GM21737 (cell line): ENCODE measurements at regions not wholly inside any gene's neighbourhood (a gene's known extent, or its start where the extent isn't known, plus 50 kb on each side); places are given as distances from the start of the nearest gene placed in this dataset.
"Not testable (repeated sequence)": the region's sequence is repeated elsewhere in the genome, so short reads cannot be mapped to it uniquely, and the experiment has no call there.

ENCODE experiments used
- ATAC-seq: cut with Tn5 transposase; IDR thresholded peaks from one replicate; pipeline ENCODE4 v1.9.1; 2021; ENCODE audit warnings: mild to moderate bottlenecking, moderate library complexity; ENCODE audit not compliant: unreplicated experiment

DNA sequence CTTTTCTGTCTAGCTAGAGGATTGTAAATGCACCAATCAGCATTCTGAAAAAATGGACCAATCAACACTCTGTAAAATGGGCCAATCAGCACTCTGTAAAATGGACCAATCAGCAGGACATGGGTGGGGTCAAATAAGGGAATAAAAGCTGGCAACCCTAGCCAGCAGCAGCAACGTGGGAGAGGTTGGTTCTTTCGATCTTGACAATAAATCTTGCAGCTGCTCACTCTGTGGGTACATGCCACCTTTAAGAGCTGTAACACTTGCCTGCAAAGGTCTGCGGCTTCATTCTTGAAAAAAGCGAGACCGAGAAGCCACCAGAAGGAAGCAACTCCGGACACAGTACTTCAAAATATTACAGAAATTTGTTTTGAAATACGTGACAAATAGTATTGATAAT lies 424.6 kb upstream of the CDH9 start:
- no peak for ATAC-seq

DNA sequence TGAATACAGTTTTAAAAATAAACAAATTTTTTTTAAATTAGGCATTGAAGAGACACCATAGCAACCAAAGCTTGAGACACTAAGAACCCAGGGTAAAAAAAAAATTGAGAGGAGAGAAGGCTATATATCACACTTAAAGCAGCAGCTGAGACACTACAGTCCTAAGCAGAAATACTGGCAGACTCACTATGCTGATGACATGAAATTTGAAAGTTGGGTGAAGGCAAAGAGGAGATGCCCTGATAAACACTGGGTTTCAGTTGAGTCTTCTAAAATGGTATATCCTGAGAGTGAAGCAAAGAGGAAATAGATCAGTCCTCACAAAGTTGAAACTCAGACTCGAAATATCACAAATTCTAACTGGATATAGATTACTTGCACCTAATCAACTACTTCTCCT lies 419.9 kb upstream of the CDH9 start:
- no peak for ATAC-seq

DNA sequence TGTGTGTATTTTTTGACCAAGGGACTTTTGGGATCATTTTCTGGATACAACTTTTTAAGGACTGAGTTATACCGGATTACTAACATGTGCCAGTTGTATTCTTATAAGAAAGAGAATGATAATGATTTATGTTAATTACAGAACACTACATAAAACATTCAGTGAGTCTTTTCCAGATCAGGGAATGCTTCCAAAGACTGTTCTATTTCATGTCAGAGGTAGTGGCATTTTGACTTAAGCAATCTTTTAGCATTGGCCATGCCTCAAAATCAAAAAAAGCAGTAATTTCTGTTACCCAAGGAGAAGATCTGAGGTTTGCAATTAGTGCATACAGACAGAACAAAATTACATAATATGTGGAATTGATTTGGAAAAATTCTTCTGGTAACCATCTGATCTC lies 413.0 kb upstream of the CDH9 start:
- ATAC-seq, result no peak

DNA sequence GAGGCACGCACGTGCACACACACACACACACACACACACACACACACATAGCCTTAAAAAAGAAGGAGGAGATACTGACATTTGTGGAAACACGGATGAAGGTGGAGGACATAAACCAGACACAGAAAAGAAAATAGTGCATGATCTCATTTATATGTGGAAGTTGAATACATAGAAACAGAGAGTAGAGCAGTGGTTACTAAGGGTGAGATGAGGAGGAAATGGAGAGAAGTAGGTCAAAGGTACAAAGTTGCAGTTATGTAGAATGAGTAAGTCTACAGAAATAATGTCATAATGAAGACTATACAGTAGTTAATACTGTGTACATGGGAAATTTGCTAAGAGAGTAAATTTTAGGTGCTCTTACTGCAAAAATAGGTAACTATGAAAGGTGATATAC lies 412.2 kb upstream of the CDH9 start:
- ATAC-seq, result no peak

DNA sequence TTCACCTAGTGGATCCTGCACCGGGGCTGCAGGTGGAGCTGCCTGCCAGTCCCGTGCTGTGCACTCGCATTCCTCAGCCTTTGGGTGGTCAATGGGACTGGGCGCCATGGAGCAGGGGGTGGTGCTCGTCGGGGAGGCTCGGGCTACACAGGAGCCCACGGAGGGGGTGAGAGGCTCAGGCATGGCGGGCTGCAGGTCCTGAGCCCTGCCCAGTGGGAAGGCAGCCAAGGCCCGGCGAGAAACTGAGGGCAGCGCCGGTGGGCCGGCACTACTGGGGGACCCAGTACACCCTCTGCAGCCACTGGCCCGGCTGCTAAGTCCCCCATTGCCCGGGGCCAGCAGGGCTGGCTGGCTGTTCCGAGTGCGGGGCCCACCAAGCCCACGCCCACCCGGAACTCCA lies 401.0 kb upstream of the CDH9 start:
- not testable (repeated sequence) for ATAC-seq

DNA sequence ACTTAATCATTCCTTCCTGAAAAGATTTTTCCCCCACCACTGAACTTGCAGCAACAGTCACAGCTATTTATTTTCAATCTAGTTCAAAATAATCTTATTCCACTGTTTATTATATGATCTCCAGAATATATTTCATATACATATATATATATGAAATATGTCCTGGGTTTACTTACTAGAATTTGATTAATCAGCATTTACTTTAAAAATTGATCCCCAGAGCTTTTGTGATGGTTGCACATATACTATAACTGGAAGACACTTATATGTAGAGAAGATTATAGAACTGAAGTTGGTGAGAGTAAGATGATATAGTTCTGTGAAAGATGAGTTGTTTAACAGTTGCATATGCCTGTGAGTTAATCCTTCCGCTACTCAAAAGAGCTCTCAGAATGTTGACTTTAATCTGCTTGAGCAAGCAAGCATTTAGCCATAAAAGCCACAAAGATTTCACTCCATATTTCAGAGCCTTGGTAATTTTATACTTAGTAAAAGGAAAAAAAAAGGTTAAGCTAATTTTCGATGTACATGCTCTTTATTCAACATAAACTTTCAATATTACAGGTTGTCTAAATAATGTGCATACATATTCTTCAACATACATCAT lies 399.3 kb upstream of the CDH9 start:
- ATAC-seq, result no peak

DNA sequence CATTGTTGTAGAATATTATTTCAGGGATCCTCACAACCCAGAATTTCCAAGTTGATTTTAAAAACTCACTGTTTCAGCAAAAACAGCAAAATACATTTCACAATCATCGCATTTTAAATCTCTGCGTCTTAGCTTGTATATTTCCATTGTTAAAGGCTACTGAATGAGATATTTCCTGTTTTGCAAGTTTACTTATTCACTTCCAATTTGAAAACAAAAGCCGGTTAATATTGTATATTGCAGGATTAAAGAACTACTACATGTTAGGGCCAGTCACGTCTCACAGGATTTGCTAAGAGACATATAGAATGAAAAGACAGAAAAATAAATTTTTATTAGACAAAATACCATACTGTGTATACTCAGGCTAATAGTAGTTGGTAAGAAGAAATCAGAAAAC lies 395.9 kb upstream of the CDH9 start:
- no peak for ATAC-seq

DNA sequence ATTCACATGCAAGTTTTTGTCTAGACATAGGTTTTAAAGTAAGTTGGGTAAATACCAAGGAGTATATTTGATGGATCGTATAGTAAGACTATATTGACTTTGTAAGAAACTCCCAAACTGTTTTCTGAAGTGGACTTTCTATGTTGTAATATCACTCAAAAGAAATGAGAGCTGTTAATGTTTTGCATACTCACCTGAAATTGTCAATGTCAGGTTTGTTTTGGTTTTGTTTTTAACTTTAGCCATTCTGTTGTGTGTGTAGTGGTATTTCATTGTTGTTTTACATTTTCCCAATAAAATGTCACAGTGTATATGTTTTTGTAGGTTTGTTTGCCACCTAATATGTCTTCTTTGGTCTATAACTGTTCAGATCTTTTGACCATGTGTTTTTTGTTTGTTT lies 375.7 kb upstream of the CDH9 start:
- ATAC-seq, result no peak

DNA sequence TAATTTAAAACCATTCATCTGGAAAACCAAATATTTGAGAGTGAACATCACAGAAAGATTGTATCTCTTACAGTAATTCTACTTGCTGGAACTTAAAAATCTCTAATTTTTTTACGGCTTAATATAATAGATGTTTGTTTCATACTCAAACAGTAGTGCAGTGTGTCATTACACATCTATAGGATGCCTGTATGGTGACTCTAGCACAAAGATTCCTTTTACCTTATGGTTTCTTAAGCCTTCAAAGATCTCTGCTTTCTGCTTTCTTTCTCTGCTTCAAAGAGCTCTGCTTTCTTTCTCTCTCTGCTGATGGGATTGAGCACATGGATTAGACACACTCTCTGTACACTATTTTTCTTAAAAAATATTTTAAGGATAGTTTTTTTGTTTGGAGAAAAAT lies 374.0 kb upstream of the CDH9 start:
- ATAC-seq, result no peak

DNA sequence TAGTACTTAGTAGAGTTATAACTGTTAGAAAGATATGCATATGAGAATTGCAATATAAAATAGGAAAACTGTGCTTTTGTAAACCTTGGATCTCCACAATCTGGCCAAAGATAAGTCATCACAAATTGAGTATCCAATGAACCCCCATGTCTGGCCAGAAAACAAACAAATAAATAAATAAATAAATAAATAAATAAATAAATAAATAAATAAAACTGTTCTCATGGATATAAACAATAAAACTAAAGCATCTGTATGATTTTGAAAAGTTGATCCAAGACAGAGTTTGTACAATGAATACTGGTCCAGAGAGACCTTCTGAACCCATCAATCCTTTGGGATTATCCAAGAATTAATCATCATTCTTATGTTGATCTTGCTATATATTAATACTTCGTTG lies 367.6 kb upstream of the CDH9 start:
- no peak for ATAC-seq

DNA sequence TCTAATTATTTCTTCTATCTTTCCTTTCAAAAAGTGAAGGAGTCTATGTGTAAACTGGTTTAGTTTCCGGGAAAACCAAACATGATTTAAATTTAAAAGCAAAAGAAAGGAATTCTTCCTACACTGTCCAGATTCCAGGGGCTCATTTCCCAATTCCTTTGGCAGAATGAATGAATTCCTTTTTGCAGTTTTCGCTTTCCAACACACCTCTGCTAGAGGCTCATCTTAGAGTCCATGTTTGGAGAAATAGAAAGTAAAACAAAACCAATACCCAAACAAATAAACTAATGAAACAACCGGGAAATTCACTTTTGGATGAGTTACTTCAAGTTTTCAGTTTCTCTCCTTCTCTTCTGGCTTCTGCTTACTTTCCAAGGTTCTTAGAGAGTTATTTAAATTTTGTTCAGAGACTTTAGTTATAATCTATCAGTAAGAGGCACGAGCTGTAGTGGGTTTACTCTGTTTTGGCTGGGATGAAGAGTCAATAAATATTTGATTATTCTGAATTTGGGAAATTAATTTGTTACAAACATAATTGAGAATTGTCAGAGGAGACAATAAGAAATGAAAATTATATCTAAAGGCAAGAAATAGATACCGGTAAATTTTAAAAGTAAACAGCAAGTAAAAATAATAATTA lies 365.0 kb upstream of the CDH9 start:
- ATAC-seq, result no peak

DNA sequence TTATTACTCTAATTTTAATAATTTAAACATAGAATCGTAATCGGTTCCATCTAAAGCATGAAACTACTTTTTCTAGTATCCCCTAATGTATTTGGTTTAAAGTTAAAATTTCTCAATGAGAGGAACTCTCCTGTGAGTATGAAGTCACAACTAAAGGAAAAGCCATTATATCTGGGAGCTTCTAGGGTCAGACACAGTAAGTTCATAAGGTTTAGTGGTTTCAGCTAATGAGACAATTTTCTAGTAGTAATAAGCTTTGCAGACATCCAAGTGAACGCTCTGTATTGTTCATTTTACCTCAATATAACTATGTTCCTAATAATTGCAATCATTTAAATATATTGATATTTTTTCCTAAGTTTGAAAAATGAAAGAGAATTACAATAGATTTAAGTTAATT lies 364.4 kb upstream of the CDH9 start:
- no peak for ATAC-seq

DNA sequence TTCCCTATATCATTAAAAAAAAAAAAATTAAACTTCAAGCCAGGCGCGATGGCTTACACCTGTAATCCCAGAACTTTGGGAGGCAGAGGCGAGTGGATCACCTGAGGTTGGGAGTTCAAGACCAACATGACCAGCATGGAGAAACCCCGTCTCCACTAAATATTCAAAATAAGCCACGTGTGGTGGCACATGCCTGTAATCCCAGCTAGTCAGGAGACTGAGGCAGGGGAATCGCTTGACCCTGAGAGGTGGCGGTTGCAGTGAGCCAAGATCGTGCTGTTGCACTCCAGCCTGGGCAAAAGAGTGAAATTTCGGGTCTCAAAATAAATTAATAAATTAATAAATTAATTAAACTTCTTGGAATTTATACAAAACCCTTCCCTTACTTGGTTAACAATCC lies 358.6 kb upstream of the CDH9 start:
- no peak for ATAC-seq

DNA sequence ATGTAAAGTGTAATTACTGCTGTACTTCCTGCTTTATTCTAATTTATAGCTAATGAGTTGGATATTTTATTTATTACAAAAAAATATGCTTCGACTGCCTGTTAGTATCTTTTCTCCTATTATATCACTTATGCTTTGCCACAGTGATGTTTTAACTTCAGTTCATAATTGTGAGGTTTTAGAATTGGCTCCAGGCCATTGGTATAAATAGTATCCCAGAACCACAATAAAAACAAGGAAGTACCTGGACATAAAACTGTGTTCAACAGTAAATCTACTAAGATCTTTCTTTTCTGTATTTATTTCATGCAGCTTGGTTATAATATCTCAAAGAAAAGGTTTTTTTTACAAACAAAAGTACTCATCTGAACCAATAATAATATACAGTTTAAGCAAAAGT lies 354.3 kb upstream of the CDH9 start:
- no peak for ATAC-seq

DNA sequence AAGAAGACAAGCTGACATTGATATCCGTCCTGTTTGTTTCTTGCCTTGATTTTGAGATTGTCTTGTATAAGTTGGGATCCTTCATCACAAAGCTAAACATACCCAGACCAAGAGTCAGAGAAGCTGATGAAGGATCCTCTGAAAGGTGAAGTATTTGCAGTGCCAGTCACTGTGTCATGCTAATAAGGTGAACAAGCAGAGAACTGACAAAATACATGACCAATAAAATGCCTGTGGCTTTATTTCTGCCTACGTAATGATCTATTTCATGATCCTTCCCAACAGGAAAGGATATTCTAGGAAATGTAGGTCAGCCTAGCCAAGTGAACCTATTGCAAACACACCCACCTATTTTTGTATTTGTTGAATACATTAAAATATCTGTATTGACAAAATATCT lies 351.3 kb upstream of the CDH9 start:
- ATAC-seq, result no peak

DNA sequence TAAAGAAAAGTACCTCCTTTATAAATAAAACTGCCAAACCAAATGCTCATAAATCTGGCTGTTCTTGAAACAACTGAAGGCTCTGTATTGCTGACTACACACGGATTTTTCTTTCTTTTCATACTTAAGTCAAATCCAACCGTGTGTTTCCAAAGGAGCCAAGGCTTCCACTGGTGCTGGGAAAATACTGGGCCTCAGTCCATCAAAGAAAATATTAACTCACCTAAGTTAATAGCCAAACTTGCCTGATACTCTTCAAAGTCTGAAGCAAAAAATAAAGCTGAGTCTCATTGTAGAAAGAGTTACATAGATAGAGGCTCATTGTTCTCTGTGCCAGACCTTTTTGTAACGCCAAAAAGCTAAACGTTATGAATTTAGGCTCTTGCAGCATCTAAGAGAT lies 350.4 kb upstream of the CDH9 start:
- no peak for ATAC-seq

DNA sequence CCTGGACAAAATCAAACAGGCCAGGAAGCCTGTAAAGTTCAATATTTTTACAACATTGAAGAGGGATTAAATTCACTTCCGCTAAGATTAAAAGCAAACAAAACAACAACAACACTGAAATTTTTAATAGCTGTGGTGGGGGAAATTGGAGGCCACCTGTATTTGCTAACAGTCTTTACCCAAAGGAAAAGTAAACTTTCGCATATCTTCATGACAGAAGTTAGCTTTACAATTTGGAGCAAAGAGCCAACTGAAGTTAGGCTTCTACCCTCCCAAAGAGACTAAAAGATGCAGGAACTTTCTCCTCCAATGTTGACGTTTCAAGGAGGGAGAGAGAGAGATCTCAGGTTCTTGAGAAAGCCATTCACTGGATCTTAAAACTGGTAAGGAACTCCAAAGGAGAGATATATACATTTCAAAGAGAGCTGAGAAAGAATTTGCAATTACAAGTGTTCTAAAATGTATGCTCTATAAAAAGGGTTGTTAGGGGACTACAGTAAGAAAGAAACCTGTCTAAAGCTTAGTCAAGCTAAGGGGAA lies 349.2 kb upstream of the CDH9 start:
- no peak for ATAC-seq

DNA sequence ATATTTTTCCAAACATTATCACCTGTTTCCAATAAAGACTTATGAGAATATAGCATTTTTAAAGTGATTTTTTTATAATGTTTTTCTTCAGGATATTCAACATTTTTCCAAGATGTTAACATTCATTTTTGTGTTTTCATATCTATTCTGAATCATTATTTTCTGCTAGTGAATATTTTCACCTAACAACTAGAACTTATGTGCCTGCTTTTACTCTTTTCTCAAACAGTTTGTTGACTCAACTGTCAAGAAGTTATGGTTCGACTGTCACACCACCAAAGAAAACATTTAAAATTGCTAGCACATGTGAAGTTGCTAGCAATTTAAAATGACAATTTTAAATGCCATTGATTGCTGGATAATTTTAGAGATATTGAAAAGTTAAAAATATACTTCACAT lies 343.3 kb upstream of the CDH9 start:
- no peak for ATAC-seq

DNA sequence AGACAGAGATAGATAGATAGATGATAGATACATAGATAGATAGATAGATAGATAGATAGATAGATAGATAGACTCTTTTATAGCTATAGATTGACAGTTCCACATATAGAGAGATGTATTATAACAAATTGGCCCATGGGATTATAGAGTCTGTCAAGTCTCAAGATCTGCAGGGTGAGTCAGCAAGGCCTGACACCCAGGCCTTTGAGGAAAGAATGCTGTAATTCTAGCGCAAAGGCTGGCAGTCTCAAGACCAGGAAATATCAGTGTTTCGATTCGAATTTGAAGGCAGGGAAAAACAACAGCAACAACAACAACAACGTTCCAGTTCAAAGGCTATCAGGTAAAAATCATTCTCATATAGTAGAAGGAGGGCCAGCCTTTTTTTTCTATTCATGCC lies 339.2 kb upstream of the CDH9 start:
- ATAC-seq, result no peak

DNA sequence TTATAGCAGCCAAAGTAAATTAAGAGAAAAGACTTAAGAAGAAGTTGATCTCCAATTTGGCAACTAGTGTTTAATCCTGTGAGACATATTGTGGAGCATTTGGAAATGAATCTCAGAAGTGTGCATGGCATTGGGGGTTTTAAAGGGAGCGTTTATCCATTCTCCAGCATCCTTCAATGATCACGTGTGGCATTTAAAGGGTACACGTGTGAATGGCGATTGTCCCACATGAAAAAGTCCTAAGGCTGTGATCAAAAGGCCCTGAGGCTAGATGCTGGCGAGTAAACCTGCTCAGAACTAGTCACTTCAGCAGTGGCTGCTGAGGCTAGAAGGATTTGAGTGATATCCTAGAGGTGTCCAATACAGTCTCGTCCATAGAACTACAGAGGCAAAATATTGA lies 315.6 kb upstream of the CDH9 start:
- no peak for ATAC-seq

DNA sequence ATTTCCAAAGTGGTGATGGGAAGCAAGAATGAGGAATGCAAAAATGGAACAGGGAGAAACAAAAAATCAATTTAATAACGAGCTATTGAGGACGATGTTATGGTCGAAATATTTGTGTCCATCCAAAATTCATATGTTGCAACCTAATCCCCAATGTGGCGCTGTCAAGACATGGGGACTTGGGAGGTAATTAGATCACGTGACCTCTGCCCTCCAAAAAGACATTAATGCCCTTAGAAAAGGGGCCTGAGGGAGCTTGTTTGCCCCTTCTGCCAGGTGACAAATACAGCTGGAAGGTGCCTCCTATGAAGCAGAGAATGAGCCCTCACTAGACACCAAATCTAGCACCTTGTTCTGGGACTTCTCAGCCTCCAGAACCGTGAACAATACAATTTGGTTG lies 315.2 kb upstream of the CDH9 start:
- ATAC-seq, result no peak

DNA sequence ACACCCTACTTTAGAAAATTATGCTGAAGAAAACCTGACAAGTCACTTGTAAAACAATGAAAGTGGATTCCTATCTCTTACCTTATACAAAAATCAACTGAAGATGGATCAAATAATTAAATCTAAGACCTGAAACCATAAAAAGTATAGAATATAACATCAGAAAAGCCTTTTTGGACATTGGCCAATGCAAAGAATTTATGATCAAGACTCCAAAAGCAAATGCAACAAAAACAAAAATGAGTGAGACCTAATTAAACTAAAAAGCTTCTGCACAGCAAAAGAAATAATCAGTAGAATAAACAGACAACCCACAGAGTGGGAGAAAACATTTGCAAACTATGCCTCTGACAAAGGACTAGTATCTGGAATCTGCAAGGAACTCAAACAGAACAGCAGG lies 303.0 kb upstream of the CDH9 start:
- no peak for ATAC-seq

DNA sequence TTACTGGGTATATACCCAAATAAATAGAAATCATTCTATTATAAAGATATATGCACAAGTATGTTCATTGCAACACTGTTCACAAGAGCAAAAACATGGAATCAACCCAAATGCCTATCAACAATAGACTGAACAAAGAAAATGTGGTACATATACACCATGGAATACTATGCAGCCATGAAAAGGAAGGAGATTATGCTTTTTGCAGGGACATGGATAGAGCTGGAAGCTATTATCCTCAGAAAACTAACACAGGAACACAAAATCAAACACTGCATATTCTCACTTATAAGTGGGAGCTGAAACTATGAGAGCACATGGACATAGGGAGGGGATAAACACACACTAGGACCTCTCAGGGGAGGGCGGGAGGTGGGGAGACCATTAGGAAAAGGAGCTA lies 298.4 kb upstream of the CDH9 start:
- no peak for ATAC-seq
